ENCODE measurements at regions not wholly inside any gene's neighbourhood (a gene's known extent, or its start where the extent isn't known, plus 50 kb on each side); places are given as distances from the start of the nearest gene placed in this dataset.

- no peak for FAIRE-seq
Measured at GRCh38 chr2:145728511-145728910, 1208.6 kb upstream of the ZEB2 start.

GRCh38 chr2:145725876-145726275 lies 1206.0 kb upstream of the ZEB2 start:
- FAIRE-seq, result no peak

- no peak for FAIRE-seq
Measured at GRCh38 chr2:145724311-145724898, 1204.5 kb upstream of the ZEB2 start.

GRCh38 chr2:145723872-145724271 lies 1204.0 kb upstream of the ZEB2 start:
- no peak for FAIRE-seq

GRCh38 chr2:145721681-145722080 lies 1201.8 kb upstream of the ZEB2 start:
- FAIRE-seq, result no peak

GRCh38 chr2:145715601-145716000 lies 1195.7 kb upstream of the ZEB2 start:
- FAIRE-seq, result no peak

GRCh38 chr2:145710303-145710702 lies 1190.4 kb upstream of the ZEB2 start:
- no peak for FAIRE-seq

- FAIRE-seq, result no peak
Measured at GRCh38 chr2:145702305-145702704, 1182.4 kb upstream of the ZEB2 start.

- no peak for FAIRE-seq
Measured at GRCh38 chr2:145692971-145693478, 1173.1 kb upstream of the ZEB2 start.

- FAIRE-seq, result no peak
Measured at GRCh38 chr2:145691659-145692058, 1171.7 kb upstream of the ZEB2 start.

- FAIRE-seq, result no peak
Measured at GRCh38 chr2:145690183-145690778, 1170.4 kb upstream of the ZEB2 start.

GRCh38 chr2:145689277-145689676 lies 1169.4 kb upstream of the ZEB2 start:
- no peak for FAIRE-seq

- FAIRE-seq, result no peak
Measured at GRCh38 chr2:145688156-145688555, 1168.2 kb upstream of the ZEB2 start.

GRCh38 chr2:145687442-145688134 lies 1167.7 kb upstream of the ZEB2 start:
- FAIRE-seq, result no peak

GRCh38 chr2:145685383-145686050 lies 1165.6 kb upstream of the ZEB2 start:
- no peak for FAIRE-seq

- no peak for FAIRE-seq
Measured at GRCh38 chr2:145682546-145683157, 1162.7 kb upstream of the ZEB2 start.

- no peak for FAIRE-seq
Measured at GRCh38 chr2:145680276-145680675, 1160.4 kb upstream of the ZEB2 start.

- FAIRE-seq, result no peak
Measured at GRCh38 chr2:145677371-145677770, 1157.5 kb upstream of the ZEB2 start.

GRCh38 chr2:145674705-145675104 lies 1154.8 kb upstream of the ZEB2 start:
- FAIRE-seq, result no peak

- FAIRE-seq, result no peak
Measured at GRCh38 chr2:145669301-145669700, 1149.4 kb upstream of the ZEB2 start.

- FAIRE-seq, result no peak
Measured at GRCh38 chr2:145666552-145666951, 1146.6 kb upstream of the ZEB2 start.

GRCh38 chr2:145657265-145657664 lies 1137.3 kb upstream of the ZEB2 start:
- no peak for FAIRE-seq

GRCh38 chr2:145655165-145655765 lies 1135.3 kb upstream of the ZEB2 start:
- FAIRE-seq, result no peak

Data from colon (tissue), 2 donors.